HepG2 (cell line): ENCODE measurements at regions not wholly inside any gene's neighbourhood (a gene's known extent, or its start where the extent isn't known, plus 50 kb on each side); places are given as distances from the start of the nearest gene placed in this dataset.
A peak's percentile ranks its signal among the peaks of the same experiment; 100 is the strongest.

Source experiments
- MEIS2 ChIP-seq: sonication (generic); formaldehyde crosslinking; IDR thresholded peaks from 2 replicates; pipeline ENCODE4 v1.9.0; 2021; ENCODE audit warnings: mild to moderate bottlenecking, missing genetic modification reagents
- MNT ChIP-seq: fragments of 450-650 bp; IDR thresholded peaks from 2 replicates; pipeline ENCODE4 v1.6.1; 2016
- PRDM4 ChIP-seq: sonication (generic); formaldehyde crosslinking; IDR thresholded peaks from 2 replicates; pipeline ENCODE4 v1.9.0; 2021; ENCODE audit warnings: missing genetic modification reagents, borderline replicate concordance
- RXRB ChIP-seq: IDR thresholded peaks from 2 replicates; pipeline ENCODE4 v1.6.1; 2016; ENCODE audit warnings: borderline replicate concordance, missing genetic modification reagents, missing compliant biosample characterization
- ZNF543 ChIP-seq: sonication (generic); formaldehyde crosslinking; IDR thresholded peaks from 2 replicates; pipeline ENCODE4 v1.4.0; 2020; ENCODE audit warnings: mild to moderate bottlenecking, missing genetic modification reagents
- ZNF660 ChIP-seq: sonication (generic); formaldehyde crosslinking; IDR thresholded peaks from 2 replicates; pipeline ENCODE4 v1.5.1; 2020; ENCODE audit warnings: mild to moderate bottlenecking, low read depth, missing genetic modification reagents, borderline replicate concordance
- TF ChIP-seq, protein P1 (sequence below): sonication (generic); formaldehyde crosslinking; IDR thresholded peaks from 2 replicates; pipeline ENCODE4 v1.4.0; 2020; ENCODE audit warnings: mild to moderate bottlenecking, missing genetic modification reagents

- TF ChIP-seq MNT = no peak
- TF ChIP-seq MEIS2 (CRISPR knock-in tag) = peak; percentile 46; the same call in 1 of the 2 replicates
- TF ChIP-seq ZNF660 = no peak
- TF ChIP-seq PRDM4 (CRISPR knock-in tag) = no peak
- TF ChIP-seq, protein P1, sequence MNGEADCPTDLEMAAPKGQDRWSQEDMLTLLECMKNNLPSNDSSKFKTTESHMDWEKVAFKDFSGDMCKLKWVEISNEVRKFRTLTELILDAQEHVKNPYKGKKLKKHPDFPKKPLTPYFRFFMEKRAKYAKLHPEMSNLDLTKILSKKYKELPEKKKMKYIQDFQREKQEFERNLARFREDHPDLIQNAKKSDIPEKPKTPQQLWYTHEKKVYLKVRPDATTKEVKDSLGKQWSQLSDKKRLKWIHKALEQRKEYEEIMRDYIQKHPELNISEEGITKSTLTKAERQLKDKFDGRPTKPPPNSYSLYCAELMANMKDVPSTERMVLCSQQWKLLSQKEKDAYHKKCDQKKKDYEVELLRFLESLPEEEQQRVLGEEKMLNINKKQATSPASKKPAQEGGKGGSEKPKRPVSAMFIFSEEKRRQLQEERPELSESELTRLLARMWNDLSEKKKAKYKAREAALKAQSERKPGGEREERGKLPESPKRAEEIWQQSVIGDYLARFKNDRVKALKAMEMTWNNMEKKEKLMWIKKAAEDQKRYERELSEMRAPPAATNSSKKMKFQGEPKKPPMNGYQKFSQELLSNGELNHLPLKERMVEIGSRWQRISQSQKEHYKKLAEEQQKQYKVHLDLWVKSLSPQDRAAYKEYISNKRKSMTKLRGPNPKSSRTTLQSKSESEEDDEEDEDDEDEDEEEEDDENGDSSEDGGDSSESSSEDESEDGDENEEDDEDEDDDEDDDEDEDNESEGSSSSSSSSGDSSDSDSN = no peak
- TF ChIP-seq ZNF543 (CRISPR knock-in tag) = peak; percentile 75; the same call in 1 of the 2 replicates
- peak; percentile 99 for TF ChIP-seq RXRB (CRISPR knock-in tag)
These were observed 326.4 kb downstream of the SOX9 start (continued) for GRCh38 chr17:72447251-72447640.
